Vagina (tissue), 2 donors: ENCODE measurements at regions not wholly inside any gene's neighbourhood (a gene's known extent, or its start where the extent isn't known, plus 50 kb on each side); places are given as distances from the start of the nearest gene placed in this dataset.

ENCODE experiments used
- DNase-seq, 2 donors: peaks; one replicate each; pipeline ENCODE4 v3.0.0-alpha.2; 2017; ENCODE audit errors: extremely low spot score in 2 of 2
- H3K27ac ChIP-seq: fragments of 200-600 bp; sonication (generic); one replicate; pipeline ENCODE4 v1.5.1; 2019
- H3K27me3 ChIP-seq: fragments of 200-600 bp; sonication (generic); one replicate; pipeline ENCODE4 v1.5.1; 2019
- H3K36me3 ChIP-seq, 2 donors: fragments of 200-600 bp; sonication (generic); one replicate each; pipeline ENCODE4 v1.5.1; 2017 to 2019
- H3K4me1 ChIP-seq: fragments of 200-600 bp; sonication (generic); one replicate; pipeline ENCODE4 v1.5.1; 2019
- H3K4me3 ChIP-seq, 2 donors: fragments of 200-600 bp; sonication (generic); 1 replicate in 1 of 2; 2 replicates in 1 of 2; pipeline ENCODE4 v1.5.1; 2016 to 2019
- H3K9me3 ChIP-seq: fragments of 200-600 bp; sonication (generic); one replicate; pipeline ENCODE4 v1.5.1; 2019
- CTCF ChIP-seq, 3 experiments: fragments of 450-650 bp in 2 of 3; fragments of 200-600 bp in 1 of 3; sonication (generic) in 1 of 3; IDR thresholded peaks; one replicate each; pipeline ENCODE4 v1.5.1; 2017 to 2019; ENCODE audit warnings: antibody characterized with exemption in 3 of 3, mild to moderate bottlenecking in 2 of 3, moderate library complexity in 2 of 3
- POLR2A ChIP-seq, 2 donors: fragments of 450-650 bp; IDR thresholded peaks; one replicate each; pipeline ENCODE4 v1.6.1; 2017; ENCODE audit warnings: antibody characterized with exemption in 2 of 2, mild to moderate bottlenecking in 2 of 2, moderate library complexity in 2 of 2
- POLR2AphosphoS5 ChIP-seq, 2 donors: sonication (generic); formaldehyde crosslinking; IDR thresholded peaks; one replicate each; pipeline ENCODE4 v1.9.0; 2017; ENCODE audit warnings: antibody characterized with exemption in 2 of 2, mild to moderate bottlenecking in 2 of 2, low read depth in 1 of 2; ENCODE audit not compliant: insufficient read depth in 1 of 2
- intact Hi-C: fragments of 100-400 bp; cut with DNase I; formaldehyde crosslinking; loops from one replicate; pipeline ENCODE4 v1.15.1; 2023

GRCh38 chr5:42896523-42896922 lies 84.8 kb upstream of the SELENOP start:
- Histone ChIP-seq H3K36me3 (no peaks in the 10 kb centered on the region), H3K4me1 (no peaks in the 10 kb centered on the region), H3K27ac (no peak overlapping the region), H3K27me3 (no peaks in the 10 kb centered on the region), H3K4me3 (no peak overlapping the region), H3K9me3 (no peaks in the 10 kb centered on the region)
- intact Hi-C loops, result no loop called here
- DNase-seq, result no peak
- TF ChIP-seq POLR2AphosphoS5 (IDR thresholded peaks at IDR 0.05; ENCODE audit: insufficient read depth in 1 of 2, low read depth in 1 of 2) (no peak), CTCF (IDR thresholded peaks at IDR 0.05) (no peak), POLR2A (IDR thresholded peaks at IDR 0.05) (no peak)

GRCh38 chr5:42894057-42894456 lies 82.4 kb upstream of the SELENOP start:
- no peak for DNase-seq
- intact Hi-C loops, result no loop called here

GRCh38 chr5:42889311-42889933 lies 77.7 kb upstream of the SELENOP start:
- H3K27ac ChIP-seq, result no peak overlapping the region
- no peak for DNase-seq

More at GRCh38 chr5:42894057-42894456, 82.4 kb upstream of the SELENOP start:
- Histone ChIP-seq H3K27ac (no peak overlapping the region), H3K9me3 (no peaks in the 10 kb centered on the region), H3K27me3 (no peaks in the 10 kb centered on the region), H3K36me3 (no peaks in the 10 kb centered on the region), H3K4me3 (no peak overlapping the region), H3K4me1 (no peaks in the 10 kb centered on the region)
- TF ChIP-seq POLR2A (IDR thresholded peaks at IDR 0.05) (no peak), POLR2AphosphoS5 (IDR thresholded peaks at IDR 0.05; ENCODE audit: insufficient read depth in 1 of 2, low read depth in 1 of 2) (no peak), CTCF (IDR thresholded peaks at IDR 0.05) (no peak)

GRCh38 chr5:42888771-42889170 lies 77.1 kb upstream of the SELENOP start:
- H3K4me1 ChIP-seq, result peaks cover 8% of the 10 kb centered on the region
- no peak for DNase-seq
- no peak overlapping the region for H3K27ac ChIP-seq
- no peaks in the 10 kb centered on the region for H3K9me3 ChIP-seq
- H3K36me3 ChIP-seq, result no peaks in the 10 kb centered on the region
- H3K27me3 ChIP-seq, result no peaks in the 10 kb centered on the region
- H3K4me3 ChIP-seq, result no peak overlapping the region
- TF ChIP-seq POLR2A (IDR thresholded peaks at IDR 0.05) (no peak), POLR2AphosphoS5 (IDR thresholded peaks at IDR 0.05; ENCODE audit: insufficient read depth in 1 of 2, low read depth in 1 of 2) (no peak), CTCF (IDR thresholded peaks at IDR 0.05) (no peak)
- intact Hi-C loops, result no loop called here

More at GRCh38 chr5:42889311-42889933, 77.7 kb upstream of the SELENOP start:
- peaks cover 8% of the 10 kb centered on the region for H3K4me1 ChIP-seq
- no peaks in the 10 kb centered on the region for H3K36me3 ChIP-seq
- TF ChIP-seq POLR2AphosphoS5 (IDR thresholded peaks at IDR 0.05; ENCODE audit: insufficient read depth in 1 of 2, low read depth in 1 of 2) (peak in 1 of 2 donors; percentile 69), POLR2A (IDR thresholded peaks at IDR 0.05) (no peak), CTCF (IDR thresholded peaks at IDR 0.05) (peak; percentile 60 to 80 (median 73))
- intact Hi-C loops, result no loop called here
- no peaks in the 10 kb centered on the region for H3K9me3 ChIP-seq
- no peak overlapping the region for H3K4me3 ChIP-seq
- no peaks in the 10 kb centered on the region for H3K27me3 ChIP-seq

GRCh38 chr5:42887575-42887974 lies 75.9 kb upstream of the SELENOP start:
- intact Hi-C loops, result no loop called here
- H3K27ac ChIP-seq, result no peak overlapping the region
- no peak for TF ChIP-seq POLR2A (IDR thresholded peaks at IDR 0.05)
- TF ChIP-seq POLR2AphosphoS5 (IDR thresholded peaks at IDR 0.05; ENCODE audit: insufficient read depth in 1 of 2, low read depth in 1 of 2), result no peak
- no peak for TF ChIP-seq CTCF (IDR thresholded peaks at IDR 0.05)

More at GRCh38 chr5:42887575-42887974, 75.9 kb upstream of the SELENOP start:
- Histone ChIP-seq H3K4me1 (peaks cover 8% of the 10 kb centered on the region), H3K9me3 (no peaks in the 10 kb centered on the region), H3K4me3 (no peak overlapping the region), H3K36me3 (no peaks in the 10 kb centered on the region), H3K27me3 (no peaks in the 10 kb centered on the region)
- no peak for DNase-seq
